ENCODE measurements at regions not wholly inside any gene's neighbourhood (a gene's known extent, or its start where the extent isn't known, plus 50 kb on each side); places are given as distances from the start of the nearest gene placed in this dataset.

- no peaks in the 10 kb centered on the region for H3K4me1 ChIP-seq (ENCODE audit: insufficient read depth, low read length, severe bottlenecking)
- H3K27me3 ChIP-seq (ENCODE audit: insufficient read depth, low read length) = no peaks in the 10 kb centered on the region
- H2AFZ ChIP-seq (ENCODE audit: low read length) = no peak overlapping the region
- no peaks in the 10 kb centered on the region for H3K36me3 ChIP-seq (ENCODE audit: insufficient read depth, low read length)
- no peak overlapping the region for H3K9ac ChIP-seq (ENCODE audit: low read length)
- no peak for TF ChIP-seq EZH2 (IDR thresholded peaks at IDR 0.05; ENCODE audit: borderline replicate concordance, low read length)
- TF ChIP-seq CTCF (IDR thresholded peaks at IDR 0.05; ENCODE audit: low read length) = no peak
- H3K4me3 ChIP-seq (ENCODE audit: low read depth, low read length, poor library complexity, severe bottlenecking) = no peak overlapping the region
- no peaks in the 10 kb centered on the region for H3K9me3 ChIP-seq (ENCODE audit: low read length)
- no peak overlapping the region for H3K4me2 ChIP-seq (ENCODE audit: low read length)
- H3K27ac ChIP-seq (ENCODE audit: low read depth, low read length, poor library complexity, severe bottlenecking) = no peak overlapping the region
- H3K79me2 ChIP-seq (ENCODE audit: insufficient read depth, low read length) = no peaks in the 10 kb centered on the region
- H3K9me2 ChIP-seq (ENCODE audit: low read depth, low read length) = no peaks in the 10 kb centered on the region
- H3F3A ChIP-seq (ENCODE audit: insufficient read depth, low read length) = no peaks in the 10 kb centered on the region
- no peaks in the 10 kb centered on the region for H4K20me1 ChIP-seq (ENCODE audit: insufficient read depth, low read length)
Observed at GRCh38 chr10:10418387-10418786, 599.3 kb upstream of the CELF2 start.

- Histone ChIP-seq H3K79me2 (ENCODE audit: insufficient read depth, low read length) (no peaks in the 10 kb centered on the region), H3K9me3 (ENCODE audit: low read length) (no peaks in the 10 kb centered on the region), H3K27me3 (ENCODE audit: insufficient read depth, low read length) (no peaks in the 10 kb centered on the region), H3K9me2 (ENCODE audit: low read depth, low read length) (no peaks in the 10 kb centered on the region), H4K20me1 (ENCODE audit: insufficient read depth, low read length) (no peaks in the 10 kb centered on the region), H3K4me3 (ENCODE audit: low read depth, low read length, poor library complexity, severe bottlenecking) (no peak overlapping the region), H3K9ac (ENCODE audit: low read length) (no peak overlapping the region), H3K36me3 (ENCODE audit: insufficient read depth, low read length) (no peaks in the 10 kb centered on the region), H3K4me1 (ENCODE audit: insufficient read depth, low read length, severe bottlenecking) (no peaks in the 10 kb centered on the region), H3K27ac (ENCODE audit: low read depth, low read length, poor library complexity, severe bottlenecking) (no peak overlapping the region), H2AFZ (ENCODE audit: low read length) (no peak overlapping the region), H3K4me2 (ENCODE audit: low read length) (no peak overlapping the region), H3F3A (ENCODE audit: insufficient read depth, low read length) (no peaks in the 10 kb centered on the region)
- no peak for TF ChIP-seq EZH2 (IDR thresholded peaks at IDR 0.05; ENCODE audit: borderline replicate concordance, low read length)
- no peak for TF ChIP-seq CTCF (IDR thresholded peaks at IDR 0.05; ENCODE audit: low read length)
Observed at GRCh38 chr10:10421071-10421470, 596.6 kb upstream of the CELF2 start.

- Histone ChIP-seq H3K4me1 (ENCODE audit: insufficient read depth, low read length, severe bottlenecking) (no peaks in the 10 kb centered on the region), H3K9me3 (ENCODE audit: low read length) (no peaks in the 10 kb centered on the region), H3K27me3 (ENCODE audit: insufficient read depth, low read length) (no peaks in the 10 kb centered on the region), H3K36me3 (ENCODE audit: insufficient read depth, low read length) (no peaks in the 10 kb centered on the region), H3K27ac (ENCODE audit: low read depth, low read length, poor library complexity, severe bottlenecking) (no peak overlapping the region), H3K9me2 (ENCODE audit: low read depth, low read length) (no peaks in the 10 kb centered on the region), H3K4me3 (ENCODE audit: low read depth, low read length, poor library complexity, severe bottlenecking) (no peak overlapping the region), H3F3A (ENCODE audit: insufficient read depth, low read length) (no peaks in the 10 kb centered on the region), H4K20me1 (ENCODE audit: insufficient read depth, low read length) (no peaks in the 10 kb centered on the region), H3K4me2 (ENCODE audit: low read length) (no peak overlapping the region), H2AFZ (ENCODE audit: low read length) (no peak overlapping the region), H3K79me2 (ENCODE audit: insufficient read depth, low read length) (no peaks in the 10 kb centered on the region), H3K9ac (ENCODE audit: low read length) (no peak overlapping the region)
- TF ChIP-seq EZH2 (IDR thresholded peaks at IDR 0.05; ENCODE audit: borderline replicate concordance, low read length) = no peak
- no peak for TF ChIP-seq CTCF (IDR thresholded peaks at IDR 0.05; ENCODE audit: low read length)
Observed at GRCh38 chr10:10431422-10432066, 586.1 kb upstream of the CELF2 start.
